ENCODE measurements at regions not wholly inside any gene's neighbourhood (a gene's known extent, or its start where the extent isn't known, plus 50 kb on each side); places are given as distances from the start of the nearest gene placed in this dataset.
"Not testable (repeated sequence)": the region's sequence is repeated elsewhere in the genome, so short reads cannot be mapped to it uniquely, and the experiment has no call there.

DNA sequence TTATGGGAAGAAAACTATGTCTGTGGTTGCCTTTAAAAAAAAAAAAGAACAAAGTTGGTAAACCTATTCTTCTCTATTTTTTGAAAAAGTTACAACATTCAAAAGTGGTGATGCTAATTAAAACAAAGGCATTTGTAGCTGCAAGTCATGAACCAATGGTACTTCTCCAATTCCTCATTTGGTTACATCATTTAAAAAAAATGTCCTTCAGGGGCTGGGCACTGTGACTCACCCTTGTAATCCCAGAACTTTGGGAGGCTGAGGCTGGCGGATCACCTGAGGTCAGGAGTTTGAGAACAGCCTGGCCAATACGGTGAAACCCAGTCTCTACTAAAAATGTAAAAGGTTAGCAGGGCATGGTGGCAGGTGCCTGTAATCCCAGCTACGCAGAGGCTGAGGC, 574.6 kb downstream of the VGLL3 start:
- DNase-seq (no peak), ATAC-seq (no peak)
- Histone ChIP-seq H3K4me3 (no peak overlapping the region), H3K4me1 (ENCODE audit: low read depth) (no peaks in the 10 kb centered on the region), H3K9me3 (no peaks in the 10 kb centered on the region), H3K36me3 (ENCODE audit: low read depth) (no peaks in the 10 kb centered on the region)
- intact Hi-C loops (cut with DNase I, micrococcal nuclease), result no loop called here
- TF ChIP-seq, protein P1, sequence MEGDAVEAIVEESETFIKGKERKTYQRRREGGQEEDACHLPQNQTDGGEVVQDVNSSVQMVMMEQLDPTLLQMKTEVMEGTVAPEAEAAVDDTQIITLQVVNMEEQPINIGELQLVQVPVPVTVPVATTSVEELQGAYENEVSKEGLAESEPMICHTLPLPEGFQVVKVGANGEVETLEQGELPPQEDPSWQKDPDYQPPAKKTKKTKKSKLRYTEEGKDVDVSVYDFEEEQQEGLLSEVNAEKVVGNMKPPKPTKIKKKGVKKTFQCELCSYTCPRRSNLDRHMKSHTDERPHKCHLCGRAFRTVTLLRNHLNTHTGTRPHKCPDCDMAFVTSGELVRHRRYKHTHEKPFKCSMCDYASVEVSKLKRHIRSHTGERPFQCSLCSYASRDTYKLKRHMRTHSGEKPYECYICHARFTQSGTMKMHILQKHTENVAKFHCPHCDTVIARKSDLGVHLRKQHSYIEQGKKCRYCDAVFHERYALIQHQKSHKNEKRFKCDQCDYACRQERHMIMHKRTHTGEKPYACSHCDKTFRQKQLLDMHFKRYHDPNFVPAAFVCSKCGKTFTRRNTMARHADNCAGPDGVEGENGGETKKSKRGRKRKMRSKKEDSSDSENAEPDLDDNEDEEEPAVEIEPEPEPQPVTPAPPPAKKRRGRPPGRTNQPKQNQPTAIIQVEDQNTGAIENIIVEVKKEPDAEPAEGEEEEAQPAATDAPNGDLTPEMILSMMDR (IDR thresholded peaks at IDR 0.05), result no peak

DNA sequence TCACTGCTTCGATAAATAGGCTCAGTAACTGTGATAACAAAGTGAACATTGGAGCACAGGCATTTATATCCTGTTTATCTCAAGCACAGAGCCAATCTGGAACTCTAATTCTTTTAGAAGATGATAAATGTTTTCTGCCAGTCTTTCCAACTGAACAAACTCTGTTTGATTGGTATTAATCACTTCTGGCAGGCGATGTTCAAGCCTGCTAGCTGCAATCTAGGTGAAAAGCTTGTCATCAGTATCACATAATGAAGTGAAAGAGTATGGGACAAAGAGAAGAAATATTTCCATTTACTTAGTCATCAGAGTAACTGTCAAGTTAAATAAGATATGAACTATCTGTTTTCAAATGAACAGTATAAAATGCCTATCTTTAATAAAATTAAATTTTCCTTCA, 577.3 kb downstream of the VGLL3 start:
- no peaks in the 10 kb centered on the region for H3K36me3 ChIP-seq (ENCODE audit: low read depth)
- ATAC-seq, result no peak
- no peak overlapping the region for H3K4me3 ChIP-seq
- intact Hi-C loops (cut with DNase I, micrococcal nuclease), result no loop called here
- TF ChIP-seq, protein P1 (IDR thresholded peaks at IDR 0.05), result no peak
- no peaks in the 10 kb centered on the region for H3K9me3 ChIP-seq
- H3K4me1 ChIP-seq (ENCODE audit: low read depth), result no peaks in the 10 kb centered on the region
- DNase-seq, result no peak

DNA sequence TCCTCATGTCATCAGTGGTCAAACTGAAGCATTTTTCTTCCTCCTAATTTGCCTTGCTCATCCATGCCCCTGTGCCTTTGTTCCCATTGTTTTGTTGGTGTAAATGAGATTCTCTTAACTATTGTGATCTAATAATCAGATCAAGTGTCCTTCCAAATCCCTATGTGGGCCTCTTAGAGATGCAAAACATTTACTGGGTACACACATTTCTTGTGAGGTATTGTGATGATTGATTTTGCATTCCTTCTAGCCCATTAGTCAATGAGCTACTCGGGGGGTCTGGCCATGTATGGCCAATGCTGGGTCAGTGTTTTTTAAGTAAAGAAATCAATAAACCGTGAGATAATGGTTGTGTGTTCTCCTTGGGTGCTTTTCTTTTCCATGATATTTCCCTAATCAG, 580.4 kb downstream of the VGLL3 start:
- TF ChIP-seq, protein P1 (IDR thresholded peaks at IDR 0.05), result no peak
- intact Hi-C loops (cut with DNase I, micrococcal nuclease), result no loop called here
- Histone ChIP-seq H3K9me3 (no peaks in the 10 kb centered on the region), H3K36me3 (ENCODE audit: low read depth) (no peaks in the 10 kb centered on the region), H3K4me3 (no peak overlapping the region), H3K4me1 (ENCODE audit: low read depth) (no peaks in the 10 kb centered on the region)
- ATAC-seq (no peak), DNase-seq (no peak)

DNA sequence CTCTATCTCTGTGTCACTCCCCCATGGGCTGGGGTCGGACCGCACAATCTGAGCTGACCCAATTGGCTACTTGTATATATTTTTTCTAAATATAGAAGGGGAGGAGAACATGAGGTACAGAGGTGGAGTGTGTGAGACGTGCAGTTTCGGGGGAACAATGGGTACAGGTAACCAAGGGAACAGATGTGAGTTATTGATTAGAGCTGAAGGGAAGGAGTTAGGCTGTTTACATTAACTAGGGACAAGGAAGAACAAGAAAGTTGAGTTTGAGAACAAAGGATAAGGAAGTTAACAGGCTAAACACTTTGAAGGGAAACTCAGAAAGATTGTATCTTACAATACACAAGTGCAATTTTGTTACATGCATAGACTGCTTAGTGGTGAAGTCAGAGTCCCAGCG, 601.2 kb downstream of the VGLL3 start:
- ATAC-seq; DNase-seq; intact Hi-C loops (cut with DNase I, micrococcal nuclease); H3K36me3 ChIP-seq (ENCODE audit: low read depth); H3K4me1 ChIP-seq (ENCODE audit: low read depth); H3K4me3 ChIP-seq; H3K9me3 ChIP-seq: not testable (repeated sequence)

DNA sequence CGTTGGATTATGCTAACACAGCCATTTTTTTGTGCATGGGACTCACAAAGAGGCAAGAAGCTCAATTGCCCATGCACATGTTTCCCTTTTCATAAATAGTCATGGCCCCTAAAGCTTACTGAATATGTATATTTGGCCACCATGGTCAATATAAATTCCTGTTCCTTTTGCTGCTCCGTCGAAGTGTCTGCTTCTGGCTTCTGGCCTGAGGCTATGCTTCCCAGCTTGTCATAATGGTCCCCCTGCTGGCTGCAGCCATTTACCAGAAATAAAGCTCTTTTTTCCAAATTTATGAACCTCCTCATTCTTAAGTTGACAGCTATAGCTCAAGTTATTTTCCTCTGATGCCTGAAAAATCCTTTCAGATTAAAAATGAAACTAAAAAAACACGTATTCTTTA, 602.1 kb downstream of the VGLL3 start:
- H3K4me1 ChIP-seq (ENCODE audit: low read depth), result no peaks in the 10 kb centered on the region
- no peak overlapping the region for H3K4me3 ChIP-seq
- TF ChIP-seq, protein P1 (IDR thresholded peaks at IDR 0.05), result no peak
- DNase-seq (no peak), ATAC-seq (no peak)
- no peaks in the 10 kb centered on the region for H3K9me3 ChIP-seq
- H3K36me3 ChIP-seq (ENCODE audit: low read depth), result no peaks in the 10 kb centered on the region
- intact Hi-C loops (cut with DNase I, micrococcal nuclease), result no loop called here

DNA sequence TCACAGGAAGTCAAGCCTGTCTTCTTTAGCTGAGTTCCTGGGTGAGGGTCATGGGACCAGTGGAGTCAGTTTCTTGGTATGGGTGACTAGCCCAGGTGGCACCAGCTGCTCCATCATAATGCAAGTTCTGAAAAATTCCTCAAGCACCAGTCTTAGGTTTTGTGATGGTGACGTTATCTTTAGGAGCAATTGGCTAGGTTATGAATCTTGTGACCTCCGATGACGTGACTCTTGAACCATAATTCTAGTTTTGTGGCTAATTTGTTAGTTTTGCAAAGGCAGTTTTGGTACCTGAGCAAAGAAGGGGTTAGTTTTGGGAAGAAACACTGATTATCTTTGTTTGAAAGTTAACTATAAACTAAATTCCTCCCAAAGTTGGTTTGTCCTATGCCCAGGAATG, 608.4 kb downstream of the VGLL3 start:
- ATAC-seq, result no peak
- H3K4me3 ChIP-seq, result no peak overlapping the region
- H3K4me1 ChIP-seq (ENCODE audit: low read depth), result no peaks in the 10 kb centered on the region
- intact Hi-C loops (cut with DNase I, micrococcal nuclease), result no loop called here
- DNase-seq, result no peak
- TF ChIP-seq, protein P1 (IDR thresholded peaks at IDR 0.05), result no peak
- H3K36me3 ChIP-seq (ENCODE audit: low read depth), result no peaks in the 10 kb centered on the region
- H3K9me3 ChIP-seq, result no peaks in the 10 kb centered on the region

Measured in mucosa of descending colon (tissue), 3 donors.